ENCODE measurements at regions not wholly inside any gene's neighbourhood (a gene's known extent, or its start where the extent isn't known, plus 50 kb on each side); places are given as distances from the start of the nearest gene placed in this dataset.
A peak's percentile ranks its signal among the peaks of the same experiment; 100 is the strongest.
"Not testable (repeated sequence)": the region's sequence is repeated elsewhere in the genome, so short reads cannot be mapped to it uniquely, and the experiment has no call there.

DNA sequence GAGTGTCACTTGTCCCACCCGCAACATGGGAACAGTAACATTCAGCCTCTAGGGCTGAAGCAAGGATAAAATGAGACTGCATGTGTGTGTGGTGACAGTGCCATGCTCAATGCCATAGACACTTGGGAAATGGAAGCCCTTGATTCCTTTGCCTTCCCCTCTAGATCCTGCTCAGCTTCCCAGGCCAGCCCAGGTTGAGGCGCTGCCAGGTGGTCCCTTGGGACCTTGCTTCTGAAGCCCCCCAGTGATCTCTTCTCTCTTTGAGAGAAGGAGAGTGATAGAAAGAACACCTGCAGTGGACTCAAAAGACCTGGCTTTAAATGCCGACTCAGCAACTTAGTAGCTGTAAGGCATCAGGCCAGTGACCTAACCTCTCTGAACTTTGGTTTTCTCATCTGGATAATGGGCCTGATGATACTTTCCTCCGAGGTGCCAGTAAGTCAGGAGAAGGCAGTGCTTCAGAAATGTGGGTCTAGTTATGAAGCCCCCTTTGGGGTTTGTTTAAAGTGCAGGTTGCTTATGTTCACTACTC is 144.5 kb downstream of the RPLP1 start:
- no peak for DNase-seq

- no peak for DNase-seq
Measured at GRCh38 chr15:69599271-69599670, 146.7 kb downstream of the RPLP1 start.

DNA sequence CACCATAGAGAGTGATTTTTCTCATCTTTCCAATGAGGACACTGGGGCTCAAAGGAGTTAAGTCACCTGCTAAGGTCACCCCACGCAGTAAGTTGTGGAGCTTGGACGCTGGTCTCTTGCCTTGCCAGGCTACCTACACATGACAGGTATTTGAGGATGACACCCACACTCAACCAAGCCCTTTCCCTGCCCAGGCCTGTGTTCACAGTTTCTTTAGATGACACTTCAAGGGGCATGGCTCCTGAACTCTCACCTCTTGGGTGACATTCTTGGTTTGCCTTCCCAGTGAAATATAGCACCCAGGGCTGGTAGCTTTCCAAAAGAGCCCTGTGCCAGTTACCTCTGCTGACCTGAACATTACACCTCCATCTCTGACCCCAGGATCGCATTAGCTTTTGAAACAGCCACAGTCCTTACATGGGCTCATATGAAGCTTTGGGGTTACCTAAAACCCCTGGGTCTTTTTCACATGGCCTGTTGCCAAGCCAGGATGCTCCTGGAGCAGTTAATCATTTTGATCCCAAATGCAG is 148.0 kb downstream of the RPLP1 start:
- no peak for DNase-seq

- DNase-seq = no peak
Measured at GRCh38 chr15:69601711-69602504, 149.3 kb downstream of the RPLP1 start.

GRCh38 chr15:69602921-69603320 is 150.3 kb downstream of the RPLP1 start:
- DNase-seq = no peak

GRCh38 chr15:69603369-69604071 is 150.9 kb downstream of the RPLP1 start:
- no peak for DNase-seq

- DNase-seq = no peak
Measured at GRCh38 chr15:69604072-69604411, 151.4 kb downstream of the RPLP1 start.

GRCh38 chr15:69606144-69606543 is 153.5 kb downstream of the RPLP1 start:
- DNase-seq = no peak

DNA sequence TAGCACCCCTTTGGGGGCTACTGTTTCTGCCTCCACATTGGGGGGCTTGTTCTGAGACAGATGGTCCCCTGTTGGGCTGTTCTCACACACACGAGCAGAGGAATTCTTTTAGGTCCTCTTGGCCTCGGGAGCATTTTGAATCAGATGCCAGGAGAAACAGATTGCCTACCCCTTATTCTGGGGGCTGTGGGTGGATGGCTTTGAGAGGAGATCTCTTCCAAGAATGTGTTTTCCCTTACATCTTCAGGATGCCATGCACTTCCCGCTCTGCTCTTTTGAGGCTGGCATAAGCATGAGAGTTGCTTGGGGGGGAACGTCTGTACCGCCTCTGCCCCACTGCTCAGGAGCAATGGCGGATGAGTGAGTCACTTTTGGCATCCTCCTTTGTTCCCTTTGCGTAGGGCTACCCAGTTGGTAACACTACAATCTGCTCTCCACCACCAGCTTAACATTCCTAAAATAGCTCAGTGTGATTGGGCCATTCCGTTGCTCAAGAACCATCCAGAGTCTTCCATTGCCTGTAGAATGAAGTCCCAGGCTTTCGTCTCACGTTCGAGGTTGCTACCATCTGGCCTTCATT is 154.4 kb downstream of the RPLP1 start:
- DNase-seq = peak in 8 of 56 donors; percentile 6 to 49 (median 18)

GRCh38 chr15:69608661-69609060 is 156.0 kb downstream of the RPLP1 start:
- DNase-seq = no peak

GRCh38 chr15:69609176-69609575 is 156.6 kb downstream of the RPLP1 start:
- no peak for DNase-seq

DNA sequence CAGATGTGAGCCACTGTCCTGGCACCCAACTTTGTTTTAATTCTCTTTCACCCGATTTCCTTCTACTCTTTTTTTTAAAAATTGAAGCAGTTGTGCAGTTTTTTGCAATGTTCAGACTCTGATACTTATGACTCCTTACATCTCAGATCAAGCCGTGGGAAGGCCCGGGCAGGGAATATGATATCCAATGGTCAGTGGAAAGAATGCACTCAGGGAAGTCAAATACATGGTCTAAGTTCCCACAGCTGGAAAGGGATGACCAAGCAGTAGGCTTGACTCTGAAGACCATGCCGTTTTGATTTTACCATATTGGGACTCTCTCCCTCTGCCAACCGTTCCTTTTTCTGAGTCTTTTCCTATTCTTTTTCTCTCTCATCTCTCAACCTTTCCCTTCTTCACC is 157.2 kb downstream of the RPLP1 start:
- DNase-seq = no peak

DNA sequence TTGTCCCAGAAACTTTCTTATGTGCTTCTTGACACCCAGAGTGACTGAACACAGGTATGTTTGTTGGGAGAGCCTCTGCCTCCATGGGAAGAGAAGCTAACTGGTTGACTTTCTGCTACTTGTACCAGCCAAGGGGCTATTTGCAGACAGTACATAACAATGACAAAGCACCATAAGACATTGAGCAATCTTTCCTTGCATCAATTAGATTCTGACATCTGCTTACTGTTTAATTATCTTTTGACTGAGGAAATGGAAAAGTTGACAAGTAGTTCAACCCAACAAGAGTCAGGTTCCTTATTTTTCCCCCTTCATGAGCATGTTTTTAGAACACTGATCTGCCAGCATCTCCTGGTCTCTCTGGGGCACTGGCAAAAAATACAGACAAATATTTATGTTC is 157.7 kb downstream of the RPLP1 start:
- no peak for DNase-seq

DNA sequence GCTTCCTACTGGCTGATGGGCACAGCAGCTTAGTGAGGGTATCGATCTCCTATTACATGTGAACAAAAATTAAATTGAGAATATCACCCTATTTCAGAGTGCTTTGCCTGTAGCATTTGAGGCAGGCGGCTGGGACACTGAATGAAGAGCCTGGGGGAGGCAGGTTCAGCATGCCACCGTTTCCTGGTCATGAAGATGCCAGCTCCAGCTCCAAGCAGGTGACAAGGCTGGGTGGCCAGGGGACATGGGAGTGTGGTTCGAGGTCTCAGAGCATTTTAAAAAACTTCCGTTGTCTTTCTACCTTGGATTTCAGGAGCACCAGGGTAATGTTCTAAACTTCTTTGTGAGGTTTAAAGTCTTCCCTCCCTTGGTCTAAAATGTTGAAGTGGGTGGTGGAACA is 158.2 kb downstream of the RPLP1 start:
- DNase-seq = no peak

GRCh38 chr15:69612112-69612511 is 159.5 kb downstream of the RPLP1 start:
- no peak for DNase-seq

- DNase-seq = no peak
Measured at GRCh38 chr15:69613182-69613581, 160.6 kb downstream of the RPLP1 start.

- DNase-seq = no peak
Measured at GRCh38 chr15:69613988-69614387, 161.4 kb downstream of the RPLP1 start.

DNA sequence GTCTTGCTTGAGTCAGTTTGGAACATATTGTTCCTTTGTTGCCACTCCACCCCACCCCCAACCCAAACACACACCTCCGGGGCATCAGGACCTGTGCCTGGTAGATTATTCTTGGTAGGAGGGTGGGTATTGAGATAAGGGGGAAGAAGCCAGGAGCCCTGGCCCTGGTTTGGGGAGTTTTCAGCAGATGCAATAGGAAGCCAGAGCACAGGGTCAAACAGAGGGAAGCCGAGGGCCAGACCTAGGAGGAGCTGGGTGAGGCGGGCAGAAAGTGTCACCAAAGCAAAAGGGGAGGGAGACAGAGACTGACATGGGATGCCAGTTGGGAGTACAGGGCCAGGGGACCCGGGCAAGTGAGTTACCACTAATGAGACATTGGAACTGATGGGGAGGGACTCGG is 163.1 kb downstream of the RPLP1 start:
- DNase-seq = no peak

DNA sequence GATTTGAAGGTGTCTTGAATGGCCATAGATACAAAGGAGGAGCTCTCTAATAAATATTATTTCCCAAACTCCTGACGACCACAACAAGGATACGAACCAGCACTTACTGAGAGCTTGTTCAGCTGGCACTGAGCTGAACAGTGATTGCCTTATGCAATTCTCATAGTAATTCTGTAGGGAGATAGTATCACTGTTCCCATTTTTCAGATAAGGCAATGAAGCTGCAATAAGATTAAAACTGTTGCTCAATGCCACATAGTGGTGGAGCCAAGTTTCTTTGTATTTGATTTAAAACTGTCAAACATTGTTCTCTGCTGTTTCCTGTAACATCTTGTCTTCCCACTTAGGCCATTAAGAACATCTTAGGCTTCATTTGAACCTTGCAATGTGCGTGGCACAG is 163.9 kb downstream of the RPLP1 start:
- no peak for DNase-seq

DNA sequence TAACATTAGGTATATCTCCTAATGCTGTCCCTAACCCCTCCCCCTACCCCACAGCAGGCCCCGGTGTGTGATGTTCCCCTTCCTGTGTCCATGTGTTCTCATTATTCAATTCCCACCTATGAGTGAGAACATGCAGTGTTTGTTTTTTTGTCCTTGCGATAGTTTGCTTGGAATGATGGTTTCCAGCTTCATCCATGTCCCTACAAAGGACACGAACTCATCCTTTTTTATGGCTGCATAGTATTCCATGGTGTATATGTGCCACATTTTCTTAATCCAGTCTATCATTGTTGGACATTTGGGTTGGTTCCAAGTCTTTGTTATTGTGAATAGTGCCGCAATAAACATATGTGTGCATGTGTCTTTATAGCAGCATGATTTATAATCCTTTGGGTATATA is 164.5 kb downstream of the RPLP1 start:
- not testable (repeated sequence) for DNase-seq

DNA sequence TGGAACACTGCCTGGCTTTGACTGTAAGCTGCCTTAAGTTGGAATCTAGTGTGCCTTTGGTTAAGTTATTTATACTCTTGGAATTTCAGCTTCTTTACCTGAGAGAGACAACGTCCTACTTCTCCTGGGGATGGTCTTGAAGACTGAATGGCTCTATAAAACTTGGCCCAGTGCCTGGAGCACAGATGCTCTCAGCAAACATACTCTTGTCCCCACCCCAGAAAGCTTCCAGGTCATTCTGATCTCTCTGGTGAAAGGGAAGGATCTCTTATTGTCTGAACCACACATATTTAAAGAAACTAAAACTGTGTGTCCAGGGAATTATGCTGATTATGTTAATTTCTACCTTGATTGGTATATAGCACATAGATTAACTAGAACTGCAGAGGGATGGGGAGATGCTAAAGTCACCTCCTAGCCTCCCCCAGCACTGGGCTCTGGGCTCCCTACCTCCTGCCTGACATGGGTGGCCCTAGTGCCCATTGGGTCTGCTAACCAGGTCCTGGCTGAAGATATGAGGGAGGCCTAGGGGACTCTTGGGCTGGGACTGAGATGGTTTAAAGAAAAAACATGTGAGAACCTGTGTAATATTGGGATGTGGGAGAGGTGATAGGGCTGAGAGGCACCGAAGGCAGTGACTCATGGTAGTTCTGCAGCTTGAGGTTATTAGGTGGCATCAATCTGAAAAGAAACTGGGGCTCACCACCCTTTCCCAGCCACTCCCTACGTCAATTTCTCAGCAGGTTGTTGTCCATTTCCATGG is 171.0 kb downstream of the RPLP1 start:
- DNase-seq = no peak

DNA sequence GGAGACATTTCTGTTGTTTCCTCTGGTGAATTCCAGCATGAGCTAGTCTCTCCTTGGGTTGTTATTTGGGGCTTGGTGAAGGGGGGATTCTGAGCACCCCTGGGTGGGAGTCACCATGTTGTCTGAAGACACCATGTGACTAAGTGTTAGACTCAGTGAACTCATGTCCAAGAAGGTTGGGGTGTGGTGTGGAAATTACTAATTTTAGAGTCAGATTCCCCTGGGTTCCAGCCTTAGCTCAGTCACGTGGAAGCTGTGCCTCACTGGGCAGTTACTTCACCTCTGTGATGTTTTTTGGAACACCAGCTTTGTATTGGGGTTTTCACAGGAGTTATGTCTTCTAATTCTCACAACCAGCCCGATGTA is 171.5 kb downstream of the RPLP1 start:
- no peak for DNase-seq
